Brain microvascular endothelial cell (primary cell): ENCODE measurements at regions not wholly inside any gene's neighbourhood (a gene's known extent, or its start where the extent isn't known, plus 50 kb on each side); places are given as distances from the start of the nearest gene placed in this dataset.

Experiments used
- DNase-seq: peaks from one replicate; pipeline ENCODE4 v3.0.0-alpha.2; 2020
- H3K27ac ChIP-seq: fragments of 250-450 bp; sonication (Bioruptor Pico); 2 replicates; pipeline ENCODE4 v1.5.1; 2020; ENCODE audit warnings: mild to moderate bottlenecking, moderate library complexity
- H3K27me3 ChIP-seq: fragments of 250-450 bp; sonication (Bioruptor Pico); replicated peaks from 2 replicates; pipeline ENCODE4 v1.5.1; 2020; ENCODE audit warnings: mild to moderate bottlenecking
- H3K36me3 ChIP-seq: fragments of 250-450 bp; sonication (Bioruptor Pico); replicated peaks from 2 replicates; pipeline ENCODE4 v1.5.1; 2020; ENCODE audit warnings: mild to moderate bottlenecking
- H3K4me3 ChIP-seq: 2 replicates; pipeline ENCODE4 v1.5.1; 2011; ENCODE audit warnings: low read depth, mild to moderate bottlenecking, control low read depth, low read length, moderate library complexity
- in situ Hi-C: cut with HindIII; loops from 2 replicates; pipeline ENCODE4 v1.10.0; 2017; ENCODE audit warnings: low sequenced_read_pairs, low pct_ligation_motif_present
- TF ChIP-seq, protein P1 (sequence below): IDR thresholded peaks from 2 replicates; pipeline ENCODE4 v1.5.1; 2011; ENCODE audit warnings: low read depth, mild to moderate bottlenecking, moderate library complexity, low read length, control low read depth, inconsistent platforms; ENCODE audit errors: missing control alignments

DNA sequence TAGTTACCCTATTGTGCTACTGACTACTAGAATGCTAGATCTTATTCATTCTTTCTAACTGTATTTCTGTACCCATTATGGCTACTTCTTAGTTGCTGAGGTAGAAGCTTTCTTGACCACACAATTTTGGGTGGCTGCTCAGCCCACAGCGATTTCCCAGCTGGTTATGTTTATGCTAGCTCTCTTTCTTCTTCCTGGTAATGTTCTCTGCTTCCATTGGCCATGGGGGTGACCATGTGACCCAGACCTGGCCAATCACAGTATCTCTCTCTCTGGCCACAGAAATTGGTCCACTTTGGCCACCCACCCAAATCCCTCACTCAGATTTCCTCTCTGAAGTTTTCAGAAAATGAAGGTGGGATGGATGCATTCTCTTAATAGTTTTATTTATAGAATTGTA is 427.9 kb upstream of the CLINT1 start:
- TF ChIP-seq, protein P1, sequence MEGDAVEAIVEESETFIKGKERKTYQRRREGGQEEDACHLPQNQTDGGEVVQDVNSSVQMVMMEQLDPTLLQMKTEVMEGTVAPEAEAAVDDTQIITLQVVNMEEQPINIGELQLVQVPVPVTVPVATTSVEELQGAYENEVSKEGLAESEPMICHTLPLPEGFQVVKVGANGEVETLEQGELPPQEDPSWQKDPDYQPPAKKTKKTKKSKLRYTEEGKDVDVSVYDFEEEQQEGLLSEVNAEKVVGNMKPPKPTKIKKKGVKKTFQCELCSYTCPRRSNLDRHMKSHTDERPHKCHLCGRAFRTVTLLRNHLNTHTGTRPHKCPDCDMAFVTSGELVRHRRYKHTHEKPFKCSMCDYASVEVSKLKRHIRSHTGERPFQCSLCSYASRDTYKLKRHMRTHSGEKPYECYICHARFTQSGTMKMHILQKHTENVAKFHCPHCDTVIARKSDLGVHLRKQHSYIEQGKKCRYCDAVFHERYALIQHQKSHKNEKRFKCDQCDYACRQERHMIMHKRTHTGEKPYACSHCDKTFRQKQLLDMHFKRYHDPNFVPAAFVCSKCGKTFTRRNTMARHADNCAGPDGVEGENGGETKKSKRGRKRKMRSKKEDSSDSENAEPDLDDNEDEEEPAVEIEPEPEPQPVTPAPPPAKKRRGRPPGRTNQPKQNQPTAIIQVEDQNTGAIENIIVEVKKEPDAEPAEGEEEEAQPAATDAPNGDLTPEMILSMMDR, result no peak
- no peaks in the 10 kb centered on the region for H3K36me3 ChIP-seq
- no peak overlapping the region for H3K4me3 ChIP-seq
- no peak overlapping the region for H3K27ac ChIP-seq
- DNase-seq, result no peak
- H3K27me3 ChIP-seq, result no peaks in the 10 kb centered on the region
- in situ Hi-C loops, result no loop called here

DNA sequence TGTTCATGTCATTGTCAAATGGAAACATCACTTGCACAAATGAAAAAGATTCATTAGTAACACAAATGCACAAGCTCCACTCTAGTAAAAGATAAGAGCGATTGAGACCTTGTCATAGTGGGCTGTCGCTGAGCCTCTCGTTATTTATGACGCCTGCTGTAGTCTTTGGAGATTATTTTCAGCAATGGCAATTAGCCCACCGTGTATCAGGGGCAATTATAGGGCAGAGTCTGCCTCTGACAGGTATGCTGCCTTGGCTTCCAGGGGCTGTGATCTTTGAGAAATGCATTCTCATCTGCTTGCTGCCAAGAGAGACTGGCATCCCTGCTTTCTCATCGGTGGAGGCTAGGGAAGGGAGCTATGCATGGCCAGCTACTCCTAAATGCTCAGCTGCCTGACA is 426.8 kb upstream of the CLINT1 start:
- in situ Hi-C loops, result no loop called here
- Histone ChIP-seq H3K27ac (no peak overlapping the region), H3K27me3 (no peaks in the 10 kb centered on the region), H3K4me3 (no peak overlapping the region), H3K36me3 (no peaks in the 10 kb centered on the region)
- TF ChIP-seq, protein P1, result no peak
- no peak for DNase-seq

DNA sequence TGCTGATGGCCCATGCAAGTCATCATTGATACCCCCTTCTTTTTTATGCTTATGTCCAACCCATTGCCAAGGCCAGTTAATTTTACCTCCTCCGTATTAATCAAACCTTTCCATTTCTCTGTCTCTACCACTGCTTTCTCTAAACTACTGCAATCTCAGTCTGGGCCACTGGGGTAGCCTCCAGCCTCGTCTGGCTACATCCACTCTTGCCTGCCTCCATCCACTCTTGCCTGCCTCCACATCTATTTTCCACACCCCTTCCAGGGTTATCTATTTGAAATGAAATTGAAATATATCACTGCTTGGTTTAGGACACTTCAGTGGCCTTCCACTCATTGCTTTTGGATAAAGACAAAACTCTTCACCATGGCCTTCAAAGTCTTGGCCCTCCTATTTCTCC is 425.3 kb upstream of the CLINT1 start:
- Histone ChIP-seq H3K27ac (no peak overlapping the region), H3K27me3 (no peaks in the 10 kb centered on the region), H3K36me3 (no peaks in the 10 kb centered on the region), H3K4me3 (no peak overlapping the region)
- in situ Hi-C loops, result no loop called here
- DNase-seq, result no peak
- TF ChIP-seq, protein P1, result peak; percentile 29

DNA sequence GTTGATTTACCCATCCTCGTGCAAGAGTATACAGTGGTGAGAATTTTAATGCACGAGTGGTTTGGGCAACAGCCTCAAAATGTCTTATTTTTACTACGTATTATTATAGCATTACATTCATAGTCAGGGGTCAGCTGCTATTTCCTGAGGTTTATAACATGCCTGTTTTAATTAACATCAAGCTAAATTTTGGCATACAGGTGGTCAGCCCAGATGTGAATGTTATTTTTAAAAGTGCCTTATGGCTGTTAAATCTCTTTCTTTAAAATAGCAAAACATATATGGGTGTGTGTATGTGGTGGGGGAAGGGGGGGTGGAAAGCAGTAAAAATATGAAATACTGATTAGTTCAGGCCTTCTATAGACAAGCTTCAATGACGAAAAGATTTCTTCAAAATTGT is 424.5 kb upstream of the CLINT1 start:
- H3K27me3 ChIP-seq, result no peaks in the 10 kb centered on the region
- DNase-seq, result no peak
- in situ Hi-C loops, result no loop called here
- H3K36me3 ChIP-seq, result no peaks in the 10 kb centered on the region
- no peak overlapping the region for H3K4me3 ChIP-seq
- no peak overlapping the region for H3K27ac ChIP-seq
- TF ChIP-seq, protein P1, result no peak

DNA sequence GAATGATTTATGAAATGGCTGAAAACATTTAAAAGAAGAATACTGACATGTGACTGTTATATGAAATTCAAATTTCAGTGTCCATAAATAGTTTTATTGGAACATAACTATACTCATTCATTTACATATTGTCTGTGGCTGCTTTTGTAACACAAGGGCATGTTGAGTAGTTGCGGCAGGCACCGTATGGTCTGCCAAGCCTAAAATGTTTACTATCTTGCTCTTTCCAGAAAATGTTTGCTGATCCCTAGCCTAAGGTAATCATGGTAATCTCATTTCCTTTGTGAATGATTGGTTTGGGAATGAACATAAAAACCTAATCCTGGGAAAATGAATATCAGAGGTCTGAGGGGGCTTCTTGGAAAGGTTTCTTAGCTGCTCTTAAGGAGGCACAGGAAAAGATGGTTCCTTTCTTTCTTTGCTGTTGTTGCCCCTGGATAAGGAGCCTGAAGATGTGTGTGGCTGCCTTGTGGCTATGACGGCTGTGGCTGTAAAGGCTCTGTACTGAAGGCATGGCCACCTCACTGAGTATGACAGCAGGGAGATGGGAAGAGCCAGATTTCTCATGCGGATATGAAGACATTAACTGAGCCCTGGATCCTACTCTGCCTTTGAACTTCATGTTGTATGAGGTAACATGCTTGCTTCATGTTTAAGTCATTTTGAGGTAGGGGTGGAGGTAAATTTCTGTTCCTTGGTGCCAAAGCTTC is 419.4 kb upstream of the CLINT1 start:
- no peaks in the 10 kb centered on the region for H3K36me3 ChIP-seq
- no peak for DNase-seq
- in situ Hi-C loops, result no loop called here
- no peaks in the 10 kb centered on the region for H3K27me3 ChIP-seq
- no peak overlapping the region for H3K4me3 ChIP-seq
- no peak overlapping the region for H3K27ac ChIP-seq
- TF ChIP-seq, protein P1, result no peak

DNA sequence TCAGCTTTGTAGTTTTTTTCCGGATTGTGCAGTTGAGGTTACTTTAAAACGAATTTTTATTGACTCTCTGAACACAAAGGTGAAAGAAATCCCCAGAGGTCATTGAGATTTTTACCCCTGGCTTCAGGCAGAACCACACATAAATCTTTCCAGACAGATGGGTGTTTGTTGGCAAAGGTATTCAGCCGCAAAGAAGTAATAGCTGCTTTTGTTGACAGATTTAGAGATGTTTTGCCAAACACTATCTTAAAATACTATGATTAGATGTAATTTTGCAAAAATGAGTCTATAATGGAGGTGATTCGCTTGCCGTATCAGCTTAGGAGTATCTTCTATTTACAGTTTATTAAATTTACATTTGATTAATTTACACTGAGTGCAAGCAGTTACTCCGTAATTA is 418.3 kb upstream of the CLINT1 start:
- DNase-seq, result no peak
- TF ChIP-seq, protein P1, result no peak
- no peak overlapping the region for H3K27ac ChIP-seq
- in situ Hi-C loops, result no loop called here
- no peak overlapping the region for H3K4me3 ChIP-seq
- H3K36me3 ChIP-seq, result no peaks in the 10 kb centered on the region
- no peaks in the 10 kb centered on the region for H3K27me3 ChIP-seq
